ENCODE measurements at regions not wholly inside any gene's neighbourhood (a gene's known extent, or its start where the extent isn't known, plus 50 kb on each side); places are given as distances from the start of the nearest gene placed in this dataset.

GRCh38 chr14:101478796-101479410, 82.4 kb upstream of the DIO3 start:
- no peaks in the 10 kb centered on the region for H4K20me1 ChIP-seq (ENCODE audit: insufficient read depth)
- no peak overlapping the region for H3K27ac ChIP-seq
- H3K79me2 ChIP-seq (ENCODE audit: insufficient read depth), result no peaks in the 10 kb centered on the region
- WGBS, 2 experiments (ENCODE audit: low coverage in 1 of 2, low lambda C conversion rate in 2 of 2, missing lambda C conversion rate in 2 of 2), result 74 to 77% methylated on average over 12 to 13 of the region's 13 CpGs
- no peaks in the 10 kb centered on the region for H3K9me3 ChIP-seq (ENCODE audit: low read depth)
- no peak for TF ChIP-seq EZH2 (IDR thresholded peaks at IDR 0.05; ENCODE audit: insufficient read depth, poor library complexity, severe bottlenecking)
- TF ChIP-seq EZH2phosphoT487 (IDR thresholded peaks at IDR 0.05; ENCODE audit: insufficient read depth, low read depth), result no peak
- H3K4me1 ChIP-seq (ENCODE audit: insufficient read depth), result peaks cover 13% of the 10 kb centered on the region
- no peak overlapping the region for H2AFZ ChIP-seq
- H3K36me3 ChIP-seq (ENCODE audit: low read depth), result no peaks in the 10 kb centered on the region
- no peak for DNase-seq
- H3K9ac ChIP-seq, result no peak overlapping the region
- no peaks in the 10 kb centered on the region; the same call in 1 of the 2 replicates for H3K9me2 ChIP-seq (ENCODE audit: insufficient read depth)
- H3K27me3 ChIP-seq (replicated peaks; ENCODE audit: insufficient read depth), result peaks cover 31% of the 10 kb centered on the region
- in situ Hi-C loops (cut with MboI), result no loop called here
- no peak overlapping the region for H3K4me2 ChIP-seq (ENCODE audit: unreplicated experiment)
- no peak overlapping the region for H3K4me3 ChIP-seq
- H3F3A ChIP-seq (ENCODE audit: insufficient read depth), result no peaks in the 10 kb centered on the region

- no peak overlapping the region for H2AFZ ChIP-seq
These were observed 81.1 kb upstream of the DIO3 start for GRCh38 chr14:101480022-101480746.

GRCh38 chr14:101480747-101481530, 80.4 kb upstream of the DIO3 start:
- no peak overlapping the region for H3K4me2 ChIP-seq (ENCODE audit: unreplicated experiment)
- peaks cover 28% of the 10 kb centered on the region for H3K27me3 ChIP-seq (replicated peaks; ENCODE audit: insufficient read depth)
- DNase-seq, result no peak

More at GRCh38 chr14:101480022-101480746, 81.1 kb upstream of the DIO3 start:
- Histone ChIP-seq H3K9me2 (ENCODE audit: insufficient read depth) (no peaks in the 10 kb centered on the region; the same call in 1 of the 2 replicates), H3K9ac (no peak overlapping the region), H3K4me2 (ENCODE audit: unreplicated experiment) (no peak overlapping the region), H3K27me3 (replicated peaks; ENCODE audit: insufficient read depth) (peaks cover 26% of the 10 kb centered on the region), H3K27ac (no peak overlapping the region), H3K9me3 (ENCODE audit: low read depth) (no peaks in the 10 kb centered on the region), H3K36me3 (ENCODE audit: low read depth) (no peaks in the 10 kb centered on the region), H3K4me1 (ENCODE audit: insufficient read depth) (peaks cover 13% of the 10 kb centered on the region), H3K79me2 (ENCODE audit: insufficient read depth) (no peaks in the 10 kb centered on the region), H3F3A (ENCODE audit: insufficient read depth) (no peaks in the 10 kb centered on the region), H4K20me1 (ENCODE audit: insufficient read depth) (no peaks in the 10 kb centered on the region), H3K4me3 (no peak overlapping the region)
- in situ Hi-C loops (cut with MboI), result no loop called here
- TF ChIP-seq EZH2 (IDR thresholded peaks at IDR 0.05; ENCODE audit: insufficient read depth, poor library complexity, severe bottlenecking), result no peak
- TF ChIP-seq EZH2phosphoT487 (IDR thresholded peaks at IDR 0.05; ENCODE audit: insufficient read depth, low read depth), result no peak
- WGBS, 2 experiments (ENCODE audit: low coverage in 1 of 2, low lambda C conversion rate in 2 of 2, missing lambda C conversion rate in 2 of 2), result 77 to 78% methylated on average over 12 of the region's 12 CpGs
- no peak for DNase-seq

GRCh38 chr14:101481557-101481956, 79.7 kb upstream of the DIO3 start:
- Histone ChIP-seq H3K9me2 (ENCODE audit: insufficient read depth) (no peaks in the 10 kb centered on the region; the same call in 1 of the 2 replicates), H3K9me3 (ENCODE audit: low read depth) (no peaks in the 10 kb centered on the region), H3K27ac (no peak overlapping the region), H3K4me2 (ENCODE audit: unreplicated experiment) (no peak overlapping the region), H3F3A (ENCODE audit: insufficient read depth) (no peaks in the 10 kb centered on the region), H3K4me1 (ENCODE audit: insufficient read depth) (peaks cover 4% of the 10 kb centered on the region; the same call in 1 of the 2 replicates), H3K27me3 (replicated peaks; ENCODE audit: insufficient read depth) (peaks cover 28% of the 10 kb centered on the region), H3K9ac (no peak overlapping the region), H3K79me2 (ENCODE audit: insufficient read depth) (no peaks in the 10 kb centered on the region), H3K4me3 (no peak overlapping the region), H4K20me1 (ENCODE audit: insufficient read depth) (no peaks in the 10 kb centered on the region), H3K36me3 (ENCODE audit: low read depth) (no peaks in the 10 kb centered on the region), H2AFZ (no peak overlapping the region)
- in situ Hi-C loops (cut with MboI), result no loop called here
- 62% methylated on average over 5 of the region's 5 CpGs for WGBS, 2 experiments (ENCODE audit: low coverage in 1 of 2, low lambda C conversion rate in 2 of 2, missing lambda C conversion rate in 2 of 2)
- no peak for DNase-seq
- TF ChIP-seq EZH2phosphoT487 (IDR thresholded peaks at IDR 0.05; ENCODE audit: insufficient read depth, low read depth) (no peak), EZH2 (IDR thresholded peaks at IDR 0.05; ENCODE audit: insufficient read depth, poor library complexity, severe bottlenecking) (no peak)

More at GRCh38 chr14:101480747-101481530, 80.4 kb upstream of the DIO3 start:
- TF ChIP-seq EZH2phosphoT487 (IDR thresholded peaks at IDR 0.05; ENCODE audit: insufficient read depth, low read depth) (no peak), EZH2 (IDR thresholded peaks at IDR 0.05; ENCODE audit: insufficient read depth, poor library complexity, severe bottlenecking) (no peak)
- no peak overlapping the region for H3K27ac ChIP-seq
- no peaks in the 10 kb centered on the region; the same call in 1 of the 2 replicates for H3K9me2 ChIP-seq (ENCODE audit: insufficient read depth)
- no peak overlapping the region for H2AFZ ChIP-seq
- in situ Hi-C loops (cut with MboI), result no loop called here
- H3K4me1 ChIP-seq (ENCODE audit: insufficient read depth), result peaks cover 6% of the 10 kb centered on the region
- no peaks in the 10 kb centered on the region for H3K36me3 ChIP-seq (ENCODE audit: low read depth)
- H3K4me3 ChIP-seq, result no peak overlapping the region
- H4K20me1 ChIP-seq (ENCODE audit: insufficient read depth), result no peaks in the 10 kb centered on the region
- H3K9ac ChIP-seq, result no peak overlapping the region
- 61 to 63% methylated on average over 16 of the region's 16 CpGs for WGBS, 2 experiments (ENCODE audit: low coverage in 1 of 2, low lambda C conversion rate in 2 of 2, missing lambda C conversion rate in 2 of 2)
- H3K9me3 ChIP-seq (ENCODE audit: low read depth), result no peaks in the 10 kb centered on the region
- H3K79me2 ChIP-seq (ENCODE audit: insufficient read depth), result no peaks in the 10 kb centered on the region
- no peaks in the 10 kb centered on the region for H3F3A ChIP-seq (ENCODE audit: insufficient read depth)
